H1 (cell line): ENCODE measurements at regions not wholly inside any gene's neighbourhood (a gene's known extent, or its start where the extent isn't known, plus 50 kb on each side); places are given as distances from the start of the nearest gene placed in this dataset.
A peak's percentile ranks its signal among the peaks of the same experiment; 100 is the strongest.

Source experiments
- CTCF ChIA-PET: fragments of 300-600 bp; sonication (Branson Sonifier 250); formaldehyde crosslinking; loops from one replicate; lab custom pipeline; 2021; ENCODE audit not compliant: partially characterized antibody; lab: Charles Lee
- POLR2A ChIA-PET: fragments of 300-600 bp; sonication (Branson Sonifier 250); formaldehyde crosslinking; loops from one replicate; lab custom pipeline; 2021; ENCODE audit warnings: inconsistent platforms; ENCODE audit not compliant: partially characterized antibody; lab: Charles Lee
- DNase-seq, 2 experiments: peaks; one replicate each; pipeline versions ENCODE4 v3.0.0 to v3.0.0-alpha.2; 2010 to 2022; ENCODE audit warnings: low spot score in 2 of 2, low read depth in 1 of 2, mixed read lengths in 1 of 2
- FAIRE-seq: peaks from 2 replicates; lab custom pipeline; 2011; peaks lifted over from hg19 to GRCh38; lab: Jason Lieb, UNC
- H2AFZ ChIP-seq: 2 replicates; pipeline ENCODE4 v1.8.1; 2012; ENCODE audit warnings: low read length, inconsistent platforms
- H2AK5ac ChIP-seq: 2 replicates; pipeline ENCODE4 v1.6.1; 2013; ENCODE audit warnings: low read depth, low read length
- H2BK120ac ChIP-seq: replicated peaks from 2 replicates; pipeline ENCODE3; 2013; ENCODE audit warnings: low read depth, low read length, inconsistent platforms
- H2BK12ac ChIP-seq: 2 replicates; pipeline ENCODE4 v1.6.1; 2013; ENCODE audit warnings: low read depth, low read length
- H2BK15ac ChIP-seq: 2 replicates; pipeline ENCODE4 v1.6.1; 2013; ENCODE audit warnings: low read length
- H2BK20ac ChIP-seq: 2 replicates; pipeline ENCODE4 v1.6.1; 2013; ENCODE audit warnings: low read length
- H2BK5ac ChIP-seq: 2 replicates; pipeline ENCODE4 v1.6.1; 2013; ENCODE audit warnings: low read depth, low read length
- H3K14ac ChIP-seq: 2 replicates; pipeline ENCODE4 v1.6.1; 2013; ENCODE audit warnings: inconsistent platforms; ENCODE audit not compliant: insufficient read length
- H3K18ac ChIP-seq: 2 replicates; pipeline ENCODE4 v1.6.1; 2013; ENCODE audit warnings: low read length; ENCODE audit errors: extremely low read depth
- H3K23ac ChIP-seq: 2 replicates; pipeline ENCODE4 v1.6.1; 2013; ENCODE audit warnings: inconsistent platforms; ENCODE audit not compliant: insufficient read length
- H3K23me2 ChIP-seq: 2 replicates; pipeline ENCODE4 v1.6.1; 2013; ENCODE audit warnings: low read depth, low read length
- H3K27ac ChIP-seq: 2 replicates; pipeline ENCODE4 v1.6.1; 2011; ENCODE audit warnings: low read depth, low read length, inconsistent platforms
- H3K27me3 ChIP-seq, 4 experiments: replicated peaks in 1 of 4; 1 replicate in 1 of 4; 2 replicates in 3 of 4; pipeline versions ENCODE4 v1.6.1 to v1.8.1; 2011 to 2013; ENCODE audit warnings: low read length in 3 of 4, mild to moderate bottlenecking in 3 of 4, inconsistent platforms in 2 of 4, mixed read lengths in 2 of 4, moderate library complexity in 1 of 4; ENCODE audit not compliant: control insufficient read depth in 3 of 4, insufficient read depth in 3 of 4; ENCODE audit errors: extremely low read depth in 1 of 4
- H3K36me3 ChIP-seq, 4 experiments: 2 replicates each; pipeline versions ENCODE4 v1.6.1 to v1.8.1; 2011 to 2013; ENCODE audit warnings: mild to moderate bottlenecking in 4 of 4, low read length in 3 of 4, moderate library complexity in 2 of 4, control low read depth in 1 of 4, inconsistent platforms in 1 of 4; ENCODE audit not compliant: insufficient read depth in 4 of 4, control insufficient read depth in 2 of 4
- H3K4ac ChIP-seq: replicated peaks from 2 replicates; pipeline ENCODE3; 2013; ENCODE audit warnings: low read length, low read depth, mixed read lengths, inconsistent platforms; ENCODE audit not compliant: insufficient read length
- H3K4me1 ChIP-seq, 4 experiments: replicated peaks in 1 of 4; 1 replicate in 1 of 4; 2 replicates in 3 of 4; pipeline versions ENCODE4 v1.6.1 to v1.8.1; 2011 to 2013; ENCODE audit warnings: low read length in 3 of 4, inconsistent platforms in 2 of 4, mixed read lengths in 1 of 4; ENCODE audit not compliant: insufficient read depth in 4 of 4, control insufficient read depth in 3 of 4
- H3K4me2 ChIP-seq, 2 experiments: 2 replicates each; pipeline versions ENCODE4 v1.6.1 to v1.8.1; 2011 to 2013; ENCODE audit warnings: low read depth in 2 of 2, low read length in 2 of 2, control low read depth in 1 of 2, inconsistent platforms in 1 of 2, mild to moderate bottlenecking in 1 of 2; ENCODE audit not compliant: insufficient read depth in 1 of 2
- H3K4me3 ChIP-seq, 4 experiments: fragments of 200-600, 300-600 bp in 1 of 4; sonication (generic), shearing (Covaris generic), sonication (Bioruptor Twin) in 1 of 4; 2 replicates each; pipeline versions ENCODE4 v1.5.1 to v1.8.1; 2011 to 2016; ENCODE audit warnings: low read length in 4 of 4, low read depth in 3 of 4, control low read depth in 2 of 4, inconsistent platforms in 2 of 4, mild to moderate bottlenecking in 2 of 4, mixed read lengths in 1 of 4, moderate library complexity in 1 of 4; ENCODE audit not compliant: insufficient read depth in 2 of 4; ENCODE audit errors: extremely low read depth in 1 of 4
- H3K56ac ChIP-seq: replicated peaks from 2 replicates; pipeline ENCODE3; 2013; ENCODE audit warnings: low read depth, mild to moderate bottlenecking, mixed read lengths, low read length, inconsistent platforms; ENCODE audit not compliant: insufficient read length
- H3K79me1 ChIP-seq: 2 replicates; pipeline ENCODE4 v1.6.1; 2013; ENCODE audit warnings: low read depth, low read length, control low read depth
- H3K79me2 ChIP-seq, 2 experiments: 2 replicates each; pipeline versions ENCODE4 v1.6.1 to v1.8.1; 2012 to 2013; ENCODE audit warnings: low read length in 2 of 2, mild to moderate bottlenecking in 2 of 2, inconsistent platforms in 1 of 2; ENCODE audit not compliant: insufficient read depth in 2 of 2, control insufficient read depth in 1 of 2
- H3K9ac ChIP-seq, 4 experiments: replicated peaks in 1 of 4; 1 replicate in 1 of 4; 2 replicates in 3 of 4; pipeline versions ENCODE4 v1.6.1 to v1.8.1; 2011 to 2013; ENCODE audit warnings: low read depth in 3 of 4, low read length in 3 of 4, control low read depth in 2 of 4, mild to moderate bottlenecking in 2 of 4, moderate library complexity in 2 of 4, inconsistent platforms in 1 of 4; ENCODE audit errors: extremely low read depth in 1 of 4
- H3K9me3 ChIP-seq, 2 experiments: 2 replicates each; pipeline versions ENCODE4 v1.6.1 to v1.8.1; 2012 to 2013; ENCODE audit warnings: mild to moderate bottlenecking in 2 of 2, moderate library complexity in 2 of 2, control low read depth in 1 of 2, inconsistent platforms in 1 of 2, low read depth in 1 of 2, low read length in 1 of 2, mixed read lengths in 1 of 2; ENCODE audit not compliant: insufficient read depth in 2 of 2
- H4K20me1 ChIP-seq, 2 experiments: replicated peaks in 1 of 2; 2 replicates each; pipeline versions ENCODE3 to v1.8.1; 2011 to 2013; ENCODE audit warnings: inconsistent platforms in 2 of 2, low read length in 2 of 2, mild to moderate bottlenecking in 1 of 2; ENCODE audit not compliant: insufficient read depth in 2 of 2, control insufficient read depth in 1 of 2
- H4K5ac ChIP-seq: 2 replicates; pipeline ENCODE4 v1.6.1; 2013; ENCODE audit warnings: low read length, low read depth, mixed read lengths, inconsistent platforms; ENCODE audit not compliant: insufficient read length
- H4K8ac ChIP-seq: 2 replicates; pipeline ENCODE4 v1.8.0; 2013; ENCODE audit warnings: mild to moderate bottlenecking, moderate library complexity, low read length, inconsistent platforms; ENCODE audit not compliant: insufficient read depth; ENCODE audit errors: extremely low read depth
- H4K91ac ChIP-seq: replicated peaks from 2 replicates; pipeline ENCODE3; 2013; ENCODE audit warnings: low read length, mixed read lengths, inconsistent platforms; ENCODE audit not compliant: insufficient read length
- SIN3A ChIP-seq, 2 experiments: IDR thresholded peaks in 1 of 2; conservative IDR thresholded peaks in 1 of 2; 2 replicates each; pipeline ENCODE4 v1.6.1; 2011 to 2012; ENCODE audit warnings: low read length in 2 of 2, improper control_type of control experiment in 1 of 2, low read depth in 1 of 2, mild to moderate bottlenecking in 1 of 2
- SIX5 ChIP-seq: IDR thresholded peaks from 2 replicates; pipeline ENCODE4 v1.6.1; 2011; ENCODE audit warnings: mild to moderate bottlenecking, low read depth, low read length
- SUZ12 ChIP-seq: fragments of 200-600 bp; sonication (generic); IDR thresholded peaks from 2 replicates; pipeline ENCODE4 v1.6.1; 2012; ENCODE audit warnings: mild to moderate bottlenecking, inconsistent platforms, low read length, moderate library complexity, mixed read lengths
- TAF7 ChIP-seq: optimal IDR thresholded peaks from 2 replicates; pipeline ENCODE3; 2011; ENCODE audit warnings: low read depth, mild to moderate bottlenecking, inconsistent platforms, low read length, moderate library complexity, borderline replicate concordance
- YY1 ChIP-seq: IDR thresholded peaks from 2 replicates; pipeline ENCODE4 v1.6.1; 2011; ENCODE audit warnings: low read depth, mild to moderate bottlenecking, low read length
- WGBS, 2 experiments: shearing (Covaris generic) in 1 of 2; methylation state at CpG; one replicate each; pipeline versions ENCODE4 v1.1.6 to v1.1.7; 2013 to 2015; ENCODE audit warnings: low lambda C conversion rate in 2 of 2, mixed read lengths in 2 of 2, inconsistent platforms in 1 of 2, low coverage in 1 of 2, missing lambda C conversion rate in 1 of 2; ENCODE audit not compliant: insufficient replicate concordance in 2 of 2, insufficient coverage in 1 of 2, insufficient read length in 1 of 2; ENCODE audit errors: extremely low coverage in 1 of 2, missing lambda C conversion rate in 1 of 2; 5-methylcytosine and 5-hydroxymethylcytosine counted together
- TF ChIP-seq, protein P1 (sequence below): IDR thresholded peaks from 2 replicates; pipeline ENCODE4 v1.6.1; 2011; ENCODE audit warnings: low read length, improper control_type of control experiment

DNA sequence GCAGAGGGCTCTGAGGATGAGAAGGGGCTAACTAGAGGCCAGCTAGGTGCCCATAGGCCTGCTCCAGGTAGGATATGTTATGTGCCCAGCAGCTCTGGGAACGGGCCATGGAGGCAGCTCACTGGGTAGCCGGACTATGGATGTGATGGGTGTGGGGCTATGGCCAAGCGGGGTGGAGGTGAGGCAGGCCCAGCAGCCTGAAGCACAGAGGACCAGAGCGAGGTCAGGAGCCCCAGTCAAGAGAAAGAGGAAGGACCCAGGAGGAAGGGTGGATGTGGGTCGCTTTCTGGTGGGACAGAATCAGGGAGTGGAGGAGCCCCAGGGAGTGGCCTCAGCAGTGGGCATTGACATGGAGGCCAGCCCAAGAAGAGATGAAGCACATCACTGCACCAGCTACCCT, 117.9 kb upstream of the MLN start:
- Histone ChIP-seq H2BK20ac (no peak overlapping the region), H3K14ac (no peak overlapping the region), H3K56ac (no peak overlapping the region), H4K5ac (no peak overlapping the region), H3K9ac (no peak overlapping the region), H3K23ac (no peak overlapping the region), H2BK120ac (no peak overlapping the region), H3K23me2 (no peaks in the 10 kb centered on the region), H4K8ac (no peak overlapping the region), H4K91ac (no peak overlapping the region), H4K20me1 (no peaks in the 10 kb centered on the region), H3K79me2 (no peaks in the 10 kb centered on the region), H3K36me3 (no peaks in the 10 kb centered on the region), H2AFZ (no peak overlapping the region), H3K27ac (no peak overlapping the region), H3K4me2 (no peak overlapping the region), H3K79me1 (no peaks in the 10 kb centered on the region), H3K4ac (no peak overlapping the region), H3K27me3 (peaks cover 0 to 3% (median 0%) of the 10 kb centered on the region in 4 experiments; a peak in 2 of 7 replicates), H3K18ac (no peak overlapping the region), H2BK12ac (no peak overlapping the region), H3K4me1 (peaks cover 0 to 7% (median 1%) of the 10 kb centered on the region in 4 experiments; a peak in 2 of 7 replicates), H2AK5ac (no peak overlapping the region), H2BK5ac (no peak overlapping the region), H3K4me3 (no peak overlapping the region), H3K9me3 (no peaks in the 10 kb centered on the region; a peak in 1 of 4 replicates), H2BK15ac (peak overlapping the region; percentile 29; the same call in 1 of the 2 replicates)
- ChIA-PET POLR2A (no interaction called here), CTCF (interaction anchor here (0.6 to 2.2 kb wide), 6 partner anchors 27 to 151 kb away, joined by 3 to 6 read pairs (median 3); no protein-coding TSS in a partner anchor)
- DNase-seq = no peak
- WGBS, 2 experiments = 86% methylated on average over 5 of the region's 5 CpGs; no CpG with 5 or more reads in 1 of the 2 experiments
- no peak for FAIRE-seq
- TF ChIP-seq SIN3A (conservative IDR thresholded peaks at IDR 0.05 in 1 of 2, IDR thresholded peaks at IDR 0.05 in 1 of 2; ENCODE audit: low read depth in 1 of 2, low read length in 2 of 2) = no peak
- TF ChIP-seq SUZ12 = no peak
- TF ChIP-seq, protein P1, sequence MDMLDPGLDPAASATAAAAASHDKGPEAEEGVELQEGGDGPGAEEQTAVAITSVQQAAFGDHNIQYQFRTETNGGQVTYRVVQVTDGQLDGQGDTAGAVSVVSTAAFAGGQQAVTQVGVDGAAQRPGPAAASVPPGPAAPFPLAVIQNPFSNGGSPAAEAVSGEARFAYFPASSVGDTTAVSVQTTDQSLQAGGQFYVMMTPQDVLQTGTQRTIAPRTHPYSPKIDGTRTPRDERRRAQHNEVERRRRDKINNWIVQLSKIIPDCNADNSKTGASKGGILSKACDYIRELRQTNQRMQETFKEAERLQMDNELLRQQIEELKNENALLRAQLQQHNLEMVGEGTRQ = no peak
- TF ChIP-seq YY1 = no peak
- TF ChIP-seq TAF7 = no peak
- TF ChIP-seq SIX5 = no peak
